Heart left ventricle (tissue), 13 donors: ENCODE measurements at regions not wholly inside any gene's neighbourhood (a gene's known extent, or its start where the extent isn't known, plus 50 kb on each side); places are given as distances from the start of the nearest gene placed in this dataset.

Experiments
- POLR2A ChIP-seq, 2 donors: fragments of 450-650 bp; IDR thresholded peaks; one replicate each; pipeline ENCODE4 v1.6.1; 2017; ENCODE audit warnings: antibody characterized with exemption in 2 of 2, mild to moderate bottlenecking in 2 of 2, moderate library complexity in 2 of 2
- TF ChIP-seq, protein P1 (sequence below), 12 donors: fragments of 200-600 bp; sonication (generic) in 4 of 12; IDR thresholded peaks; one replicate each; pipeline versions ENCODE4 v1.5.0 to v1.8.0; 2018 to 2022; ENCODE audit warnings: antibody characterized with exemption in 12 of 12, mild to moderate bottlenecking in 5 of 12
- donor health status: ischemic (EF 13 %, LVEDD 7.1; RV severe dilation, severe dysfunction).
- donor health status: DM: no; HTN: yes; CAD: no.
- donor health status: DM: no; HTN: no; CAD: no.
- donor health status: ischemic (EF 25% LVEDD 6.9; RV normal size, moderate dysfunction).
- donor health status: ischemic (EF 25% LVEDD 5.7; RV mildly dilated, moderate dysfunction).
- donor health status: ischemic (EF 35%, LVEDD 5.7; RV mildly dilated, moderate dysfunction).
- donor health status: nonischemic (EF 11% LVEDD 7.7; RV severe dilation, severe dysfunction).
- donor health status: DM: yes; HTN: yes; CAD: no.
- donor health status: PGD.
- donor health status: ischemic (EF 29% LVEDD 5.4; RV normal size, mild dysfunction).
- donor health status: nonischemic (EF 23%, LVEDD 6.1; RV moderate dilation, normal function).

DNA sequence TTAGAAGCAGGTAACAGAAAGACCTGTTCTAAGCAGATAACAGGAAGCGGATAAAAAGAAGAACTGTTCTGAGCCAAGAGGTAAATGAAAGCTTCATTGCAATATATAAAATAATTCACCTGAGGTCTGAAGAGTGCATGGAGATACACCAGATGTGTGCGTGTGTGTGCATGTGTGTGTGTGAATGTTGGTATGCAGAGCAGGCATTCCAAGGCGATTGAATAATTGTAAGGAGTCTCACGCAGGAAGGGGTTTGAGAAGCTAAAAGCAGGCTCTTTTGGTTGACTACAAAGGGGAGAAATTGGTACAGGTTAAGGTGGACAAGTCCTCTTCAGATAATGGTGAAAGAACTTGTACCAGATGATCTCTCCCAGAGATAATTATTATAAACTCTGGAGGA is 450.6 kb downstream of the DNAJB9 start:
- TF ChIP-seq, protein P1, sequence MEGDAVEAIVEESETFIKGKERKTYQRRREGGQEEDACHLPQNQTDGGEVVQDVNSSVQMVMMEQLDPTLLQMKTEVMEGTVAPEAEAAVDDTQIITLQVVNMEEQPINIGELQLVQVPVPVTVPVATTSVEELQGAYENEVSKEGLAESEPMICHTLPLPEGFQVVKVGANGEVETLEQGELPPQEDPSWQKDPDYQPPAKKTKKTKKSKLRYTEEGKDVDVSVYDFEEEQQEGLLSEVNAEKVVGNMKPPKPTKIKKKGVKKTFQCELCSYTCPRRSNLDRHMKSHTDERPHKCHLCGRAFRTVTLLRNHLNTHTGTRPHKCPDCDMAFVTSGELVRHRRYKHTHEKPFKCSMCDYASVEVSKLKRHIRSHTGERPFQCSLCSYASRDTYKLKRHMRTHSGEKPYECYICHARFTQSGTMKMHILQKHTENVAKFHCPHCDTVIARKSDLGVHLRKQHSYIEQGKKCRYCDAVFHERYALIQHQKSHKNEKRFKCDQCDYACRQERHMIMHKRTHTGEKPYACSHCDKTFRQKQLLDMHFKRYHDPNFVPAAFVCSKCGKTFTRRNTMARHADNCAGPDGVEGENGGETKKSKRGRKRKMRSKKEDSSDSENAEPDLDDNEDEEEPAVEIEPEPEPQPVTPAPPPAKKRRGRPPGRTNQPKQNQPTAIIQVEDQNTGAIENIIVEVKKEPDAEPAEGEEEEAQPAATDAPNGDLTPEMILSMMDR (IDR thresholded peaks at IDR 0.05): no peak
- TF ChIP-seq POLR2A (IDR thresholded peaks at IDR 0.05): no peak
